ENCODE measurements at regions not wholly inside any gene's neighbourhood (a gene's known extent, or its start where the extent isn't known, plus 50 kb on each side); places are given as distances from the start of the nearest gene placed in this dataset.

DNA sequence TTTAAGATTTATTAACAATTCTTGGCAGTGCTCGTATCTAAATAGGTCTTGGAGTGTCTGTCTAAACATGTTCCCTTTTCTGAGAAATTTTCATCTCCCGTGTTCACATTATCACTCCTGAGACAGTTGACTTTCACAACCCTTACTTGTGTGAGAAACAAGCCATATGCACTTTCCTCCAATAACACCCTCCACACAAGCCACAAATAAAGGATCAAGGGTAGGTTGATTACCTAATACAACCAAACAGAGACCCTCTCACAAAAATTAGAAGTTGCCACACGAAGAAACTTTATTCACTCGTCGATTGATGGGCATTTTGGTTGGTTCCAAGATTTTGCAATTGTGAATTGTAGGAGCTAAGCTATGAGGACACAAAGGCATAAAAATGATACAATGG lies 763.9 kb downstream of the TRAM1L1 start:
- no peaks in the 10 kb centered on the region for H3K27me3 ChIP-seq (ENCODE audit: insufficient read depth, poor library complexity, severe bottlenecking)
- no peak for DNase-seq (ENCODE audit: low read depth in 1 of 2, low spot score in 1 of 2)
- TF ChIP-seq GABPA (IDR thresholded peaks at IDR 0.05; ENCODE audit: low read depth) (no peak), SPI1 (IDR thresholded peaks at IDR 0.05; ENCODE audit: borderline replicate concordance, low read depth) (no peak), POLR2AphosphoS5 (IDR thresholded peaks at IDR 0.05; ENCODE audit: low read depth) (no peak)
- TF ChIP-seq, protein P1, sequence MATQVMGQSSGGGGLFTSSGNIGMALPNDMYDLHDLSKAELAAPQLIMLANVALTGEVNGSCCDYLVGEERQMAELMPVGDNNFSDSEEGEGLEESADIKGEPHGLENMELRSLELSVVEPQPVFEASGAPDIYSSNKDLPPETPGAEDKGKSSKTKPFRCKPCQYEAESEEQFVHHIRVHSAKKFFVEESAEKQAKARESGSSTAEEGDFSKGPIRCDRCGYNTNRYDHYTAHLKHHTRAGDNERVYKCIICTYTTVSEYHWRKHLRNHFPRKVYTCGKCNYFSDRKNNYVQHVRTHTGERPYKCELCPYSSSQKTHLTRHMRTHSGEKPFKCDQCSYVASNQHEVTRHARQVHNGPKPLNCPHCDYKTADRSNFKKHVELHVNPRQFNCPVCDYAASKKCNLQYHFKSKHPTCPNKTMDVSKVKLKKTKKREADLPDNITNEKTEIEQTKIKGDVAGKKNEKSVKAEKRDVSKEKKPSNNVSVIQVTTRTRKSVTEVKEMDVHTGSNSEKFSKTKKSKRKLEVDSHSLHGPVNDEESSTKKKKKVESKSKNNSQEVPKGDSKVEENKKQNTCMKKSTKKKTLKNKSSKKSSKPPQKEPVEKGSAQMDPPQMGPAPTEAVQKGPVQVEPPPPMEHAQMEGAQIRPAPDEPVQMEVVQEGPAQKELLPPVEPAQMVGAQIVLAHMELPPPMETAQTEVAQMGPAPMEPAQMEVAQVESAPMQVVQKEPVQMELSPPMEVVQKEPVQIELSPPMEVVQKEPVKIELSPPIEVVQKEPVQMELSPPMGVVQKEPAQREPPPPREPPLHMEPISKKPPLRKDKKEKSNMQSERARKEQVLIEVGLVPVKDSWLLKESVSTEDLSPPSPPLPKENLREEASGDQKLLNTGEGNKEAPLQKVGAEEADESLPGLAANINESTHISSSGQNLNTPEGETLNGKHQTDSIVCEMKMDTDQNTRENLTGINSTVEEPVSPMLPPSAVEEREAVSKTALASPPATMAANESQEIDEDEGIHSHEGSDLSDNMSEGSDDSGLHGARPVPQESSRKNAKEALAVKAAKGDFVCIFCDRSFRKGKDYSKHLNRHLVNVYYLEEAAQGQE (IDR thresholded peaks at IDR 0.05; ENCODE audit: insufficient replicate concordance, low read depth), result no peak
- TF ChIP-seq, protein P2, sequence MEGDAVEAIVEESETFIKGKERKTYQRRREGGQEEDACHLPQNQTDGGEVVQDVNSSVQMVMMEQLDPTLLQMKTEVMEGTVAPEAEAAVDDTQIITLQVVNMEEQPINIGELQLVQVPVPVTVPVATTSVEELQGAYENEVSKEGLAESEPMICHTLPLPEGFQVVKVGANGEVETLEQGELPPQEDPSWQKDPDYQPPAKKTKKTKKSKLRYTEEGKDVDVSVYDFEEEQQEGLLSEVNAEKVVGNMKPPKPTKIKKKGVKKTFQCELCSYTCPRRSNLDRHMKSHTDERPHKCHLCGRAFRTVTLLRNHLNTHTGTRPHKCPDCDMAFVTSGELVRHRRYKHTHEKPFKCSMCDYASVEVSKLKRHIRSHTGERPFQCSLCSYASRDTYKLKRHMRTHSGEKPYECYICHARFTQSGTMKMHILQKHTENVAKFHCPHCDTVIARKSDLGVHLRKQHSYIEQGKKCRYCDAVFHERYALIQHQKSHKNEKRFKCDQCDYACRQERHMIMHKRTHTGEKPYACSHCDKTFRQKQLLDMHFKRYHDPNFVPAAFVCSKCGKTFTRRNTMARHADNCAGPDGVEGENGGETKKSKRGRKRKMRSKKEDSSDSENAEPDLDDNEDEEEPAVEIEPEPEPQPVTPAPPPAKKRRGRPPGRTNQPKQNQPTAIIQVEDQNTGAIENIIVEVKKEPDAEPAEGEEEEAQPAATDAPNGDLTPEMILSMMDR (IDR thresholded peaks at IDR 0.05; ENCODE audit: insufficient read depth, low read length), result no peak
- no peak overlapping the region for H3K4me3 ChIP-seq (replicated peaks; ENCODE audit: insufficient read depth, low read length)
- H3K27ac ChIP-seq (replicated peaks), result no peak overlapping the region

DNA sequence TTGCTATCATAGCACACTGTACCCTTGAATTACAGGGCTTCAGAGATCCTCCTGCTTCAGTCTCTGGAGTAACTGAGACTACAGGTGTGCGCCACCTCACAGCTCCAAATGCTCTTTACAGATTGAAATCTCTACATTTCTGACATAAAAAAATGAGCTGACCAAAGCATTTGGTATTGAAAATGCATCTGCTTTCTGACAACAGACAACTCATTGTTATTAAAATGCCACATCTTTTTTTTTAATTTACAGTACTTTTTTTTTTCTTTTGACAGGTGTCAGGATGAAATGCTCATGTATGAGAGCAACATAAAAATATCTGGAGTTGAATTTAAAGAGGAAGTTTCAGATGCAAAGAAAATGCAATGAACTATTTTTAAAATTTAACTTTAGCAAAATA lies 764.5 kb downstream of the TRAM1L1 start:
- Histone ChIP-seq H3K27ac (replicated peaks) (no peak overlapping the region), H3K4me3 (replicated peaks; ENCODE audit: insufficient read depth, low read length) (no peak overlapping the region), H3K27me3 (ENCODE audit: insufficient read depth, poor library complexity, severe bottlenecking) (no peaks in the 10 kb centered on the region)
- DNase-seq (ENCODE audit: low read depth in 1 of 2, low spot score in 1 of 2), result no peak
- TF ChIP-seq, protein P2 (IDR thresholded peaks at IDR 0.05; ENCODE audit: insufficient read depth, low read length), result no peak
- TF ChIP-seq, protein P1 (IDR thresholded peaks at IDR 0.05; ENCODE audit: insufficient replicate concordance, low read depth), result no peak
- no peak for TF ChIP-seq POLR2AphosphoS5 (IDR thresholded peaks at IDR 0.05; ENCODE audit: low read depth)
- TF ChIP-seq SPI1 (IDR thresholded peaks at IDR 0.05; ENCODE audit: borderline replicate concordance, low read depth), result no peak
- TF ChIP-seq GABPA (IDR thresholded peaks at IDR 0.05; ENCODE audit: low read depth), result no peak

DNA sequence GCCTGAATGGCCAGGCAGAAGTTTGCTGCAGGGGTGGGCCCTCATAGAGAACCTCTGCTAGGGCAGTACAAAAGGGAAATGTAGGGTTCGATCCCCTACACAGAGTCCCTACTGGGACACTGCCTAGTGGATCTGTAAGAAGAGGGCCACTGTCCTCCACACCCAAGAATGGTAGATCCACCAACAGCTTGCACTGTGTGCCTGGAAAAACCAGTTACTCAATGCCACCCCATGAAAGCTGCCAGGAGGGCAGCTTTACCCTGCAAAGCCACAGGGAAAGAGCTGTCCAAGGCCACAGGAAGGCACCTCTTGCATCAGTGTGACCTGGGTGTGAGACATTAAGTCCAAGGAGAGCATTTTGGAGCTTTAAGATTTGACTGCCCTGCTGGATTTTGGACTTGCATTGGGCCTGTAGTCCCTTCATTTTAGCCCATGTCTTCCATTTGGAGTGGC lies 781.6 kb downstream of the TRAM1L1 start:
- Histone ChIP-seq H3K27ac (replicated peaks) (no peak overlapping the region), H3K27me3 (ENCODE audit: insufficient read depth, poor library complexity, severe bottlenecking) (no peaks in the 10 kb centered on the region), H3K4me3 (replicated peaks; ENCODE audit: insufficient read depth, low read length) (no peak overlapping the region)
- TF ChIP-seq, protein P2 (IDR thresholded peaks at IDR 0.05; ENCODE audit: insufficient read depth, low read length), result no peak
- TF ChIP-seq POLR2AphosphoS5 (IDR thresholded peaks at IDR 0.05; ENCODE audit: low read depth) (no peak), GABPA (IDR thresholded peaks at IDR 0.05; ENCODE audit: low read depth) (no peak), SPI1 (IDR thresholded peaks at IDR 0.05; ENCODE audit: borderline replicate concordance, low read depth) (no peak)
- TF ChIP-seq, protein P1 (IDR thresholded peaks at IDR 0.05; ENCODE audit: insufficient replicate concordance, low read depth), result no peak
- no peak for DNase-seq (ENCODE audit: low read depth in 1 of 2, low spot score in 1 of 2)

Data from HL-60 (cell line).